MM.1S (cell line): ENCODE measurements at regions not wholly inside any gene's neighbourhood (a gene's known extent, or its start where the extent isn't known, plus 50 kb on each side); places are given as distances from the start of the nearest gene placed in this dataset.

Experiments used
- DNase-seq: peaks from one replicate; pipeline ENCODE4 v3.0.0-alpha.2; 2015
- H2AFZ ChIP-seq: fragments of 300-600 bp; sonication (generic); 2 replicates; pipeline ENCODE4 v1.6.0; 2016; ENCODE audit warnings: antibody characterized with exemption, low read length
- H3F3A ChIP-seq: fragments of 300-600 bp; sonication (generic); 2 replicates; pipeline ENCODE4 v1.6.1; 2016; ENCODE audit warnings: mild to moderate bottlenecking, antibody characterized with exemption, low read length, moderate library complexity, mixed read lengths; ENCODE audit not compliant: insufficient read depth
- H3K27ac ChIP-seq: fragments of 300-600 bp; sonication (generic); 2 replicates; pipeline ENCODE4 v1.5.1; 2016; ENCODE audit warnings: mild to moderate bottlenecking, low read length
- H3K27me3 ChIP-seq: fragments of 300-600 bp; sonication (generic); replicated peaks from 2 replicates; pipeline ENCODE4 v1.6.0; 2016; ENCODE audit warnings: low read length; ENCODE audit not compliant: insufficient read depth
- H3K36me3 ChIP-seq: fragments of 300-600 bp; sonication (generic); replicated peaks from 2 replicates; pipeline ENCODE4 v1.6.1; 2016; ENCODE audit warnings: mild to moderate bottlenecking, low read length, mixed read lengths; ENCODE audit not compliant: insufficient read depth
- H3K4me1 ChIP-seq: fragments of 300-600 bp; sonication (generic); 2 replicates; pipeline ENCODE4 v1.6.1; 2016; ENCODE audit warnings: low read length, mixed read lengths
- H3K4me2 ChIP-seq: fragments of 300-600 bp; sonication (generic); 2 replicates; pipeline ENCODE4 v1.6.0; 2016; ENCODE audit warnings: low read depth, low read length
- H3K4me3 ChIP-seq: fragments of 300-600 bp; sonication (generic); 2 replicates; pipeline ENCODE4 v1.5.1; 2016; ENCODE audit warnings: low read length, mixed read lengths
- H3K79me2 ChIP-seq: fragments of 300-600 bp; sonication (generic); 2 replicates; pipeline ENCODE4 v1.6.1; 2016; ENCODE audit warnings: mixed run types, low read length, mixed read lengths
- H3K9ac ChIP-seq: fragments of 300-600 bp; sonication (generic); 2 replicates; pipeline ENCODE4 v1.6.1; 2016; ENCODE audit warnings: low read length, mixed read lengths
- H3K9me2 ChIP-seq: fragments of 300-600 bp; sonication (generic); replicated peaks from 2 replicates; pipeline ENCODE4 v1.6.1; 2016; ENCODE audit warnings: mild to moderate bottlenecking, low read length, mixed read lengths; ENCODE audit not compliant: insufficient read depth
- H3K9me3 ChIP-seq: fragments of 300-600 bp; sonication (generic); replicated peaks from 2 replicates; pipeline ENCODE4 v1.6.1; 2016; ENCODE audit warnings: mild to moderate bottlenecking, low read length, mixed read lengths; ENCODE audit not compliant: insufficient read depth
- H4K20me1 ChIP-seq: fragments of 300-600 bp; sonication (generic); 2 replicates; pipeline ENCODE4 v1.6.1; 2016; ENCODE audit warnings: mild to moderate bottlenecking, low read length, moderate library complexity, mixed read lengths; ENCODE audit not compliant: insufficient read depth
- EZH2 ChIP-seq: fragments of 300-600 bp; sonication (generic); optimal IDR thresholded peaks from 2 replicates; pipeline ENCODE3; 2017; ENCODE audit warnings: low read depth, mild to moderate bottlenecking, antibody characterized with exemption, low read length, mixed read lengths
- EZH2phosphoT487 ChIP-seq: fragments of 300-600 bp; sonication (generic); IDR thresholded peaks from 2 replicates; pipeline ENCODE4 v1.6.1; 2018; ENCODE audit warnings: antibody characterized with exemption, low read length
- TF ChIP-seq, protein P1 (sequence below): fragments of 300-600 bp; sonication (generic); IDR thresholded peaks from 2 replicates; pipeline ENCODE4 v1.5.1; 2016; ENCODE audit warnings: antibody characterized with exemption, low read length, mixed read lengths

GRCh38 chr9:73872701-73873100 is 624.4 kb upstream of the RORB start:
- Histone ChIP-seq H2AFZ (no peak overlapping the region), H3K9ac (no peak overlapping the region), H3K79me2 (no peaks in the 10 kb centered on the region), H3K4me3 (no peak overlapping the region), H3K4me2 (no peak overlapping the region), H3K36me3 (no peaks in the 10 kb centered on the region), H3K9me2 (no peaks in the 10 kb centered on the region), H3F3A (no peaks in the 10 kb centered on the region), H3K27me3 (no peaks in the 10 kb centered on the region), H3K4me1 (no peaks in the 10 kb centered on the region), H3K9me3 (no peaks in the 10 kb centered on the region), H4K20me1 (no peaks in the 10 kb centered on the region), H3K27ac (no peak overlapping the region)
- no peak for DNase-seq
- no peak for TF ChIP-seq EZH2
- no peak for TF ChIP-seq EZH2phosphoT487
- TF ChIP-seq, protein P1, sequence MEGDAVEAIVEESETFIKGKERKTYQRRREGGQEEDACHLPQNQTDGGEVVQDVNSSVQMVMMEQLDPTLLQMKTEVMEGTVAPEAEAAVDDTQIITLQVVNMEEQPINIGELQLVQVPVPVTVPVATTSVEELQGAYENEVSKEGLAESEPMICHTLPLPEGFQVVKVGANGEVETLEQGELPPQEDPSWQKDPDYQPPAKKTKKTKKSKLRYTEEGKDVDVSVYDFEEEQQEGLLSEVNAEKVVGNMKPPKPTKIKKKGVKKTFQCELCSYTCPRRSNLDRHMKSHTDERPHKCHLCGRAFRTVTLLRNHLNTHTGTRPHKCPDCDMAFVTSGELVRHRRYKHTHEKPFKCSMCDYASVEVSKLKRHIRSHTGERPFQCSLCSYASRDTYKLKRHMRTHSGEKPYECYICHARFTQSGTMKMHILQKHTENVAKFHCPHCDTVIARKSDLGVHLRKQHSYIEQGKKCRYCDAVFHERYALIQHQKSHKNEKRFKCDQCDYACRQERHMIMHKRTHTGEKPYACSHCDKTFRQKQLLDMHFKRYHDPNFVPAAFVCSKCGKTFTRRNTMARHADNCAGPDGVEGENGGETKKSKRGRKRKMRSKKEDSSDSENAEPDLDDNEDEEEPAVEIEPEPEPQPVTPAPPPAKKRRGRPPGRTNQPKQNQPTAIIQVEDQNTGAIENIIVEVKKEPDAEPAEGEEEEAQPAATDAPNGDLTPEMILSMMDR = no peak

DNA sequence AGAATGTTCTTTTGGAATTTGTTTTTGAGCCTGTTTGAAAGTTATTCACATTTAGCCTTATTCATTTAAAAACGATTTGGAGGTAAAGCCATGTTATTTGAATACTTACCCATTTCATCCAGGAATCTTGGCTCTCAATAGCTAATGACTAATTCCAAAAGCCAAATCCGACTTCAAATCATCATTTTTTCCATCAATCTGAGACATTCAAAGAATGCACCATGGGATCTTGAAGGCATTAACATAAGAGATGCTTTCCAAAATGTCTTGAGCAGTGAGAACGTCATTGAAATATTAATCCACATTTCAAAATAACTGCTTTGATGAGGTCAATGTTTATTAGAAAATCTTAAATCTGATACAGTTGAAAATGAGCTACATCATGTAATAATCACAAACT is 617.0 kb upstream of the RORB start:
- H2AFZ ChIP-seq = no peak overlapping the region
- no peaks in the 10 kb centered on the region for H3K4me1 ChIP-seq
- no peaks in the 10 kb centered on the region for H3K36me3 ChIP-seq
- no peaks in the 10 kb centered on the region for H3K9me3 ChIP-seq
- H3F3A ChIP-seq = no peaks in the 10 kb centered on the region
- H3K9me2 ChIP-seq = no peaks in the 10 kb centered on the region
- no peak for DNase-seq
- no peak overlapping the region for H3K27ac ChIP-seq
- H3K4me3 ChIP-seq = no peak overlapping the region
- no peaks in the 10 kb centered on the region for H3K27me3 ChIP-seq
- H3K9ac ChIP-seq = no peak overlapping the region
- TF ChIP-seq, protein P1 = no peak
- no peak for TF ChIP-seq EZH2
- TF ChIP-seq EZH2phosphoT487 = no peak
- no peak overlapping the region for H3K4me2 ChIP-seq
- no peaks in the 10 kb centered on the region for H4K20me1 ChIP-seq
- no peaks in the 10 kb centered on the region for H3K79me2 ChIP-seq

GRCh38 chr9:73889023-73889422 is 608.1 kb upstream of the RORB start:
- Histone ChIP-seq H2AFZ (no peak overlapping the region), H3F3A (no peaks in the 10 kb centered on the region), H3K4me3 (no peak overlapping the region), H3K4me2 (no peak overlapping the region), H3K9ac (no peak overlapping the region), H3K36me3 (no peaks in the 10 kb centered on the region), H4K20me1 (no peaks in the 10 kb centered on the region), H3K79me2 (no peaks in the 10 kb centered on the region), H3K9me2 (no peaks in the 10 kb centered on the region), H3K9me3 (no peaks in the 10 kb centered on the region), H3K27ac (no peak overlapping the region), H3K27me3 (no peaks in the 10 kb centered on the region), H3K4me1 (no peaks in the 10 kb centered on the region)
- no peak for DNase-seq
- TF ChIP-seq EZH2 (no peak), EZH2phosphoT487 (no peak)
- TF ChIP-seq, protein P1 = no peak
